HG02763 (cell line): ENCODE measurements at regions not wholly inside any gene's neighbourhood (a gene's known extent, or its start where the extent isn't known, plus 50 kb on each side); places are given as distances from the start of the nearest gene placed in this dataset.
A peak's percentile ranks its signal among the peaks of the same experiment; 100 is the strongest.
"Not testable (repeated sequence)": the region's sequence is repeated elsewhere in the genome, so short reads cannot be mapped to it uniquely, and the experiment has no call there.

ENCODE experiments used
- ATAC-seq: cut with Tn5 transposase; IDR thresholded peaks from one replicate; pipeline ENCODE4 v1.9.1; 2021; ENCODE audit warnings: mild to moderate bottlenecking, moderate library complexity; ENCODE audit not compliant: unreplicated experiment

- no peak for ATAC-seq
Measured at GRCh38 chr3:17846466-17846865, 104.0 kb upstream of the TBC1D5 start.

GRCh38 chr3:17845026-17845812 is 102.8 kb upstream of the TBC1D5 start:
- ATAC-seq, result no peak

- ATAC-seq, result no peak
Measured at GRCh38 chr3:17844236-17844635, 101.8 kb upstream of the TBC1D5 start.

- peak; percentile 93 for ATAC-seq
Measured at GRCh38 chr3:17841190-17841828, 98.9 kb upstream of the TBC1D5 start.

DNA sequence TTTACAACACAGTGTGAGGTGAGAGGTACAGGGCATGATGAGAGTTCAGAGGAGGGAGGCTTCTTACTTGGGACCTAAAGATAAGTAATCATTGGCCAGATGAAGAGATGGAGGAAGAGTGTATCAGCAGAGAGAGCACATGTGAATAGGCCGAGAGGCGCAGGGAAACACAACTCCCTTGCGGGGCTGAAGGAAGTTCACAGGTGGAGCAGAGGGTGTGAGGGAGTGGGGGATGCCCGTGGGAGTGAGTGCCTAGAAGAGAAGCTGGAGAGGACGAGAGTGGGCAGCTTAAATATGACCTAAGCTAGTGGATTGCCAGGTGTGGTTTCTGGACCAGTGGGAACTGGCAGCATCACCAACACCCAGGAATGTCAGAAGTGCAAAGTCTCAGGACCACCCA is 98.2 kb upstream of the TBC1D5 start:
- no peak for ATAC-seq

DNA sequence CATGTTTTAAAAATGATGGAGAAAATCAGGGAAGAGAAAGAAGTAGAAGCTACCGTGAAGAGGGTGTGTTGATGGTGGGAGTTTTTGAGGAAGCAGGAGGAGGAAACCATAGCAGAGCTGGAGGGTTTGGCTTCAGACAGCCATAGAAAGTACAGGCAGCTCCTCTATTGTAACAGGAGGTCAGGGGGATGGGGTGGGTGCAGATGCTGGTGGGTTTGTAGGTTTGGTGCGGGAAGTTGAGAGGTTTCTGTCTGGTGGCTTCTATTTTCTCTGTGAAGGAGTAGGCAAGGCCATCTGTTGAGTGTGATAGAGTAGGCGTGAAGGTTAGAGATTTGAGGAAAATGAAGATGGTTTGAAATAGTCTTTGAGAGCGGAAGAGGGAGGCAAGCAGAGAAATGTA is 97.7 kb upstream of the TBC1D5 start:
- no peak for ATAC-seq

GRCh38 chr3:17836919-17837318 is 94.5 kb upstream of the TBC1D5 start:
- ATAC-seq, result no peak

- no peak for ATAC-seq
Measured at GRCh38 chr3:17836092-17836491, 93.7 kb upstream of the TBC1D5 start.

- ATAC-seq, result no peak
Measured at GRCh38 chr3:17833786-17834559, 91.5 kb upstream of the TBC1D5 start.

DNA sequence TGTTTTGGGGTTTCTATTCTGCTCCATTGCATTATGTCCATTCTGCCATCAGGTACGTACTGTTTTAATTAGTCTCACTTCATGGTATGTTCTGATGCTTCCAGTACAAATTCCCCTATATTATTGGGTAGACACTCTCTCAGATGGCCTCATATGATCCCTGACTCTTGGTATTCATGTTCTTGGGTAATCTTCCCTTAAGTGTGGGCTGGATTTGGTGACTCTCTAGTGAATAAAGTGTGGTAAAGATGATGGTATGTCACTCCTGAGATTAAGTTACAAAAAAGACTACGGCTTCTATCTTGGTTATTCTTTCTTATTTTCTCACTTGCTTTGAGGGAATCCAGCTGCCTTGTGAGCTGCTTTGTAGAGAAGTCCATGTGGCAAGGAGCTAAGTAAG is 89.6 kb upstream of the TBC1D5 start:
- no peak for ATAC-seq

GRCh38 chr3:17831366-17831765 is 88.9 kb upstream of the TBC1D5 start:
- no peak for ATAC-seq

GRCh38 chr3:17830788-17831187 is 88.4 kb upstream of the TBC1D5 start:
- ATAC-seq, result no peak

- ATAC-seq, result no peak
Measured at GRCh38 chr3:17828388-17828787, 86.0 kb upstream of the TBC1D5 start.

DNA sequence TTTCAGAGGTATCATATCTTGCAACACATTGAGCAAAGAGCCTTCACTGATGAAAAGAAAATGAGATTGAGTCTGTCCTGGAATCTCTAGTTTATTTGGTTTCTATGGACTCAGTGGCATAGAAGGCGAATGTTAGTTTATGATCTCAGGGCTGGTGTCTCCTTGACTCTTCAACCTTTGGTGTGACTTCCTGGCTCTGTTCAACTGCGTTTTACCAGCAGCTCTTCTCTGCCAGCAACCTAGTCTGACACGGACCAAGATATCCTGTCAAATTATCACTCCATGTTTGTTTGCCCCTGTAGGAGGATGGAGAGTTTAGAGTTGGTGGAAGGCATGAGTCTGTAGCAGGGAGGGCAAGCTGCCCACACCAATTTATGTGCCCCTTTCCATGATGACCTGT is 82.9 kb upstream of the TBC1D5 start:
- no peak for ATAC-seq

DNA sequence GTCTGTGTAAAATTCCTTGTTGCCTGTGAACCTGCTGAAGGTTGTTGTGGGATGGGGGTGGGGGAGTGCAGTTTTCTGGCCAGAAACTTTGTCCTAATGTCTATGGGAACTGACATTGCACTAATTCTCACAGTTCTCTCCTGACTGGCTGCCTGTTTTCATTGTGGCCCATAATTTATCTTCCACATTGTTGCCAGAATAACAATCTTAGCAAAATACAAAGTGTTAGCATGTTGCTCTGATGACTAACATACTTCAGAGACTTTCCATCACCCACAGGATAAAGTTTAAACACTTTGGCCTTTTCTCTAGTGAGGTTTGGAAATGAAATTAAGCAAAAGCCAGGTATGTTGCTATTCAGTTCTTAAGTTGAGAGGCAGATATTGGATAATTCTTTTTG is 81.4 kb upstream of the TBC1D5 start:
- ATAC-seq, result no peak

DNA sequence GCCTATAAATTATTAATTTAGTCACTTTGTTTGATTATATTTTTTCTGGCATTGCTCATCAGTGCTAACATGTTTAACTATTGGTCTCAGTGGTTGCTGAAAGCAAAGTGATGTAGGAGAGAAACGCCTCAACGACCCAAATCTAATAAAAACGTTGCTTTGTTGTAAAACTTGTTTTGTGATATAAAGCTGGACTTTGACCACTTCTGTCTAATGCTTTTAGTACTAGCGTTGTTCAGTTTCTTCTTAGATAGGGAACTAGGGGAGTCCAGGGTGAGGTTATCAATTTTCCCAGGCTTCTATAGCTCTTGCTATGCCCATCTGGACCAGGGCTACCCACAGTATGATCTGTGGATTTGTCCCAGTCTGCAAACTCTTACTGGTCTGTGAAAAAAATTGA is 80.6 kb upstream of the TBC1D5 start:
- ATAC-seq, result no peak

- no peak for ATAC-seq
Measured at GRCh38 chr3:17820704-17821103, 78.3 kb upstream of the TBC1D5 start.

GRCh38 chr3:17820275-17820674 is 77.8 kb upstream of the TBC1D5 start:
- no peak for ATAC-seq

- not testable (repeated sequence) for ATAC-seq
Measured at GRCh38 chr3:17817973-17818372, 75.5 kb upstream of the TBC1D5 start.

- ATAC-seq, result no peak
Measured at GRCh38 chr3:17817545-17817944, 75.1 kb upstream of the TBC1D5 start.

GRCh38 chr3:17816839-17817238 is 74.4 kb upstream of the TBC1D5 start:
- ATAC-seq, result not testable (repeated sequence)

DNA sequence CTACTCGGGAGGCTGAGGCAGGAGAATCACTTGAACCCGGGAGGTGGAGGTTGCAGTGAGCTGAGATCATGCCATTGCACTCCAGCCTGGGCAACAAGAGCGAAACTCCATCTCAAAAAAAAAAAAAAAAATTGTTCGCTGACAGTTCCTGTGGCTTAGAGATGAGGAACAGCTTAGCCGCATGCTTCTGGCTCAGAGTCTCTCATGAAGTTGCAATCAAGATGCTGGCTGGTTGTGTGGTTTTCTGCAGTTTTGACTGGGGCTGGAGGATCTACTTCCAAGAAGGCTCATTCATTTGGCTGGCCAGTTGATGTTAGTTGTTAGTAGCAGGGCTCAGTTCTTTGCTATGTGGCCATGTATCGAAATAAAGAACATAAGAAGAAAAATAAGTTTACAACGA is 69.9 kb upstream of the TBC1D5 start:
- not testable (repeated sequence) for ATAC-seq
